ENCODE measurements at regions not wholly inside any gene's neighbourhood (a gene's known extent, or its start where the extent isn't known, plus 50 kb on each side); places are given as distances from the start of the nearest gene placed in this dataset.
"Not testable (repeated sequence)": the region's sequence is repeated elsewhere in the genome, so short reads cannot be mapped to it uniquely, and the experiment has no call there.

DNA sequence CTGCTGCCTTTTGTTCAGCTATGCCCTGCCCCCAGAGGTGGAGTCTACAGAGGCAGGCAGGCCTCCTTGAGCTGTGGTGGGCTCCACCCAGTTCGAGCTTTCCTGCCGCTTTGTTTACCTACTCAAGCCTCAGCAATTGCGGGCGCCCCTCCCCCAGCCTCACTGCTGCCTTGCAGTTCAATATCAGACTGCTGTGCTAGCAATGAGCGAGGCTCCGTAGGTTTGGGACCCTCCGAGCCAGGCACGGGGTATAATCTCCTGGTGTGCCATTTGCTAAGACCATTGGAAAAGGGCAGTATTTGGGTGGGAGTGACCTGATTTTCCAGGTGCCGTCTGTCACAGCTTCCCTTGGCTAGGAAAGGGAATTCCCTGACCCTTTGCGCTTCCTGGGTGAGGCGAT, 51.9 kb downstream of the DIPK2A start:
- H3K27ac ChIP-seq; DNase-seq (ENCODE audit: low read depth, low spot score): not testable (repeated sequence)

DNA sequence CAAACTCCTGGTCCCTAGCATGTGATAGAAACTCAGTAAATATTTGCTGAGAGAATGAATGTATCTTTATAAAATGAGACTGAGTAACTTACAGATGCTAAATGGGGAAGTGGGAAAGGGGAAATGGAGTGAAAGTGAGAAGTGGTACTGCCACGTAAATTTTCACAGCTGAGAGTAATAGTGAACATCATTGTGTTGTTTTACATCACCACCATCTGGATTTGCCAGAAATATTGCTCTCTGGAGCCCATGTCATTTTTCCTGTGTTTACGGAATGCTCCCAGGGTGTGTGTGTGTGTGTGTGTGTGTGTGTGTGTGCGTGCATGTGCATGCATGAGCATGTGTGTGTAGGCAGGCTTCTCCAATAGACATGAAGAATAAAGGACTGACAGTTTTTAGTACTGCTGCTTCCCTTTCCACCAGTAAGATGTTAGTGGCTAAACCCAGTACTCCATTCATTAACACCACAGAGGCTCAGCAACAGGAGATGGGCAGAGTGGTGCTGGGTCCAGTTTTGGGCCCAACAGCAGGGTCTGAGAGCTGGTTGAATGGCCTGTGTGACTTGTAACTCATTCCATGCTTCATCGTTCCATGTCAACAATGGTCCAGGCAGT, 57.3 kb downstream of the DIPK2A start:
- H3K27ac ChIP-seq, result no peak overlapping the region
- DNase-seq (ENCODE audit: low read depth, low spot score), result no peak

DNA sequence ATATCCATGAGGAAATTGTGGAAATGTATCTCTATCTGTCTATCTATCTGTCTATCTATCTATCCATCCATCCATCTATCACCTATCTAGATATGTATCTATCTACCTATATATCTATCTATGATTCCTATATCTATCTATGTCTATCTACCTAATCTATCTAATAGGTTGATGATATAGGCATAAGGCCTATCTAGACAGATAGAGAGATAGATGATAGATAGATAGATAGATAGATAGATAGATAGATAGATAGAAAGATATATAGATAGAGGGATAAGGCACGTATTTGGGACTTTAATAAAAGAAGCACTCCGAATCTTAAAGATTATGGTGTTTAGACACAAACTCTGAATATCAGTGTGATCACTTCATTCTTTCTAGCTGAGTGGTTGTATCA, 58.1 kb downstream of the DIPK2A start:
- DNase-seq (ENCODE audit: low read depth, low spot score), result no peak
- no peak overlapping the region for H3K27ac ChIP-seq

DNA sequence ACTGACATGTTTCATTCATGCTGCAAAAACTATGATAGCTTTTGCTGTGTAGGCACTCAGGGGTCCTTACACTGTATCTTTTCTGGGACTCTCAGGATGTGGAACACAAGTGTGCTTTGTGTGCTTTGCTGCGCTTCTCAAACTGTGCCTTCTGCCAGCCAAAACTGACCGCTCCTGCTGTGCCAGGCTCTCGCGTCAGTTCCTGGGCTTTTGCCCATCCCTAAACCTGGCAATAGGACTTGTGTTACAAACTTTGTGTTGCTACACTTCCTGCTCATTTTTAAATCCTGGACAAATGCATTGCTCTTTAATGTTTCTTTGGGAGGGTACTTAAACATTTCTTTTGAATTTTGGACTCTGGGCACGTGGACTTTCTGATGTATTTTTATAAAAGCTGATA, 60.3 kb downstream of the DIPK2A start:
- no peak for DNase-seq (ENCODE audit: low read depth, low spot score)
- H3K27ac ChIP-seq, result no peak overlapping the region

DNA sequence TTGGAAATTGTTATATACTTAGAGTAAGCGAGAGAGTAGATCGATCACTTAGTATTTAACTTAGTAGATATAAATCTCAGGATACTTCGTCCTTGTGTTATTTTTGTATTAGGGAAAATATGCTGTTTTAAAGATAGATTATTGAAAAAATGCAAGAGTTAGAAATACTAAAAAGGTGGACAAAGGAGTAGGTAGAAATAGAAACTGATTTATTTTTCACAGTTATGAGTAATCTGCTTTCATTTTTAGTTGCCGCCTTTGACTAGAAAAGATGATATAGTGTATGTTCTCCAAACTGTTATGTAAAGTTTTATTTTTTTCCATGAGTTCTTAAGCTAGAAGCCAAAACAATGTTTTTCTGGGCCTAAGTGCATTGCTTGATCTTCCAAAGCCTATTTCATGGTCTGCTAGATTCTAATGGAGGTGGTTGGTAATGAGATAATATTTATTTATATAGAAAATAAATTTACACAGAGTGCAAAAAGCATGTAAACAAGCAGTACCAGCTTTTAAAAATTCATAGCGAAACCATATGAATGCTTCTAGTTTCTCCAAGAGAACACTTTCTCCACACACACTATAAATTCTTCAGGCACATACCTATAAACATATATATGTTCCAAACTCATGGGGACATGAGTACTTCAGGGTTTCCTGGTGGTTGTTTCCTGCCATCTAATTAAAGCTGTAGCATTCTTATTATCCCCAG, 61.1 kb downstream of the DIPK2A start:
- H3K27ac ChIP-seq, result no peak overlapping the region
- DNase-seq (ENCODE audit: low read depth, low spot score), result no peak

DNA sequence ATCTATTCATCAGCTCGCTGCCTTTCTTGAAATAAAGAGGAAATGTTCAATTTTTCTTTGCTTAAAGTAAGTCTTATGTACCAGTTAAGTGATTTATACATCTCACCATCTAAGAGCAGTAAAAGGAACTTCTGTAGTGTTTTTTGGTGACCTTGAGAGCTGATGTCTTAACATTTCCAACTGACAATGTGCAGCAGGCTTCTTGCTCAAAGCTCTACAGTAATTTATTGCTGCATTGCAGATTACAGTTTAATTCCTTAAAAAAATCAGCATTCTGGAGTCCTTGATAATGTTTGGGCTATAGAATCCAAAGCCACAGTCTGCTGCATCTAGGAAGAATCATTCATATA, 61.6 kb downstream of the DIPK2A start:
- no peak overlapping the region for H3K27ac ChIP-seq
- no peak for DNase-seq (ENCODE audit: low read depth, low spot score)

DNA sequence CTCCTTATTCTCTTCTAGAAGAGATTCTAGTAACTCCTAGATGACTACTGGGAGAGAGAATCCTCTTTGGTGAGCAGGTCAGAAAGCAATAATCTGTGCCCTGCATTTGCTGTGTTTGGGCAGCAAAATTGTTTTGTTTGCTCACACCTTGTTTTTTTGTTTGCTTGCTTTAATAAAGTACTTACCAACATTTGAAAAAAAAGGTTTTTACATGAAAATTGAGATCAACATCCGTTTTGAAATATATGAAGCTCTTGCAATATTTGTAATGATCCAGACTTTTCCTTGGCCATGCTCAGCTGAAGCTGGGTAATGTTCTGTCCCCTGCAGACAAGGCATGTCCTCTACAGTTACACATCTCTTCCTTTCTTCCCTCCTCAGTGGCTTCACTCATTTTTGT, 62.2 kb downstream of the DIPK2A start:
- DNase-seq (ENCODE audit: low read depth, low spot score), result no peak
- no peak overlapping the region for H3K27ac ChIP-seq

DNA sequence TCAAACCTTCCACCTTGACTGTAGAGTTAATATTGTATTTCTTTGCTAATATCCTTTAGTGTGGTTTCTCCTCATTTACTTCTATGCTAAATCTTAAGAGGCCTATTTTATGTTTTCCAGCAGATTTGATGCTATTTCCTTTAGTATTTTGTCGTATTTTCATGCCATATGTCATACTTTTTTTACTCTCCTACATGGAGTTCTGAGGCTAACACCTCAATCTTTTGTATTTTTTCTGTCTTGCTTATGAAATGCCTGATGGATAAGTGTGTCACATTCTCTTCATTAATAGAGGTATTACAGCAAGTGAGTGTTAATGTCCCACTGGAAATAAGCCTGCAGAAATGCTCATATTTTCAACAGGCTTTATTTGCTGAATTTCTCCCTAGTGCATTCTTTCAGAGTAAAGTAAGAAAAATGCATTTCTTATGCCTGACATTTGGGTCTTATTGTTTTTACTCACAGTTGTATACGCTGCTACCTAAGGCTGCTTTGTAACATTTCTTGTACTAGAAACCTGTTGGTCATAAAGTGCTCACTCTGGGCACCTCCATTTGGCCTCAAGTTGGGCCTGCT, 63.2 kb downstream of the DIPK2A start:
- no peak overlapping the region for H3K27ac ChIP-seq
- no peak for DNase-seq (ENCODE audit: low read depth, low spot score)

DNA sequence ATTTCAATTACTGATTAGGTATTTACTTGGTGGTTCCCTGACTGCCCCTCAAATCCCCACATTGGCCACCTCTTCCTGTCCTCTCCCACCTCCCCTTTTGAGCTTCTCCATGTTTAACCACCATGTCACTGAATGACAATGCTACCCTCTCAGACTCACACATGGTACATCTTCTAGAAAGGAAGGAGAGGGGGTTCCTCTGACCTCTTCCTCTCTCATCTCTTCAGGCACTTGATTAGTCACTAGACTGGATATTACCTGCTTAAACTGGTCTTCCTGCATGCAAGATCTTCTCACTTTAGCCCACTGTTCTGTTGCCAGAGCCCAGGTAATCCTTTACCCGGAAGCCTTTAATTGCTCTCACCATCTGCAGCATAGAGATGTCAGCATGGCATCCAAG, 64.9 kb downstream of the DIPK2A start:
- no peak overlapping the region for H3K27ac ChIP-seq
- no peak for DNase-seq (ENCODE audit: low read depth, low spot score)

DNA sequence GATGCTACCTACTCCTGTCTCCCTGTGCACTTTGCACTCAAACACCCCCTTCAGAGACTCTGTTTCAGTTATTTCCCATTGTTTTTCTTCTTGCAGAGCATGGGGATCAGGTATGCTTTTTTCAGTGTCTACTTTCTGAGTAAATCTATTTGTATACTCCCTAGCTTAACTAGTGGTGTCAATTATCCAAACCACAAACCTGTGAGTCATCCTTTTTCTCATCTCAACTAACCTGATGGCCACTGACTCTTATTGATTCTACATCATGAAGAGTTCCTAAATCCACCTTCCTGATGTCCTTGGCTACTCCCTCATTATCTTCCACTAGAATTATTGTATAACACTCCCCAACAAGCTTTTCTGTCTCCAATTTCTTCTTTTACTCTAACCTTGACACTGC, 68.0 kb downstream of the DIPK2A start:
- peak; percentile 26 for DNase-seq (ENCODE audit: low read depth, low spot score)
- H3K27ac ChIP-seq, result no peak overlapping the region

DNA sequence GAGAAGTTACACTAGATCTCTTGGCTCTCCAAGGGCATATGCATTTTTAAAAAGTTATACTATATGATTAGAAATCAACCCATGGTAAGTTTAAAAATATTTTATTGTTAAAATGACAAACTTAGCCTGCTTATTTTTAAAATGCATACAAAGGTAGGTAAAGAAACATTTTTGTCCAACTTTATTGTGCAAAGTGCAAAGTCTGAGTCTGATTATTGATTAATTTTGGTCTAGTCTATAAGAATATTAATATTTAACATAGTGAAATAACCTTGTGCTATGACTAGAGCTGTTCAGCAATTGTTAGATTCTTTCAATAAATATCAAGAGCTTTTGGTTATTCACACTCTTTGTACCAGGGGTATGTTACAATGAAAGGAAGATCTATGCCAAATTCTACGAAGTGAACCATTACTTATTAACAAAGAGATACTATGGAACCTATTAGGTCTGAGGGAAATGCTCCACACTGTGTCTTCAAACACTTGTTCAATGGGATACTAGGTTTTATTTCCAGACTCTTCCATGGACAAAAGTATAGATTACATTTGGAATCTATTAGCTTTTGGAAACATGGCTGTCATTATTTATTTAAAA, 70.4 kb downstream of the DIPK2A start:
- H3K27ac ChIP-seq, result no peak overlapping the region
- DNase-seq (ENCODE audit: low read depth, low spot score), result no peak

DNA sequence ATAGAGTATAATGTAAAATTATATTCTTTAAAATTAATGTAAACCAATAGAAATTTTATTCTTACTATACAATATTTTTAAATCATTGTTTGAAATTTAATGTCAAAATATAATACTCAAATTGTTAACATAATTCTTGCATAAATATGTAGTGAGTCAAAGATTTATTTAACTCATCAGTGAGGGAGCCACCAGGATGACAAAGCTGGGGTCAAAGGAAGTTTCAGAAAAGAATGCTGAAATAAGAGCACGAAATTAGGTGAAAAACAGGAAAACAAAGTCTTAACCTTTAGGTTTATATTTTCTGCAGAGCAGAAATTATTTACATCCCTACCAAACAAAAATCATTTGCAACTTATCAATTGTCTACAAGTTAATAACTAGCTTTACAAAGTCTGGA, 74.1 kb downstream of the DIPK2A start:
- no peak overlapping the region for H3K27ac ChIP-seq
- DNase-seq (ENCODE audit: low read depth, low spot score), result no peak

DNA sequence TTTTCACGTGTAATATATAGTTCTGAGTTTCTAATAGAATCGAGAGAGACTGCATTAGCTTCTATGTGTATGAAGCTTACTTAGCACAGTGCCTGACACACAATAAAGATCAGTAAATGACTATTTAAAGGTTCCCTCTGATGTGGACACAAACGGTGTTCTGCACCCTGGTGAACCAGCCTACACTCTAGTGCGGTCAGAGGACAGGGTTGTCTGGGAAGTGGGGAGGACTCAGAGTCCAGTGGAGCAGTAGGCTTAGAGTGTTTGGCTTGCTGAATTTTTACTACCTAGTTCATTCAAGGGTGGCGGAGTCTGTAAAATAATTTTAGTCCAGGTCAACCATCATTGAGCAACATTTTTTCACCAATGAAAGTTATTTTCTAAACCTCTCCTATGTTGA, 77.8 kb downstream of the DIPK2A start:
- DNase-seq (ENCODE audit: low read depth, low spot score), result no peak

DNA sequence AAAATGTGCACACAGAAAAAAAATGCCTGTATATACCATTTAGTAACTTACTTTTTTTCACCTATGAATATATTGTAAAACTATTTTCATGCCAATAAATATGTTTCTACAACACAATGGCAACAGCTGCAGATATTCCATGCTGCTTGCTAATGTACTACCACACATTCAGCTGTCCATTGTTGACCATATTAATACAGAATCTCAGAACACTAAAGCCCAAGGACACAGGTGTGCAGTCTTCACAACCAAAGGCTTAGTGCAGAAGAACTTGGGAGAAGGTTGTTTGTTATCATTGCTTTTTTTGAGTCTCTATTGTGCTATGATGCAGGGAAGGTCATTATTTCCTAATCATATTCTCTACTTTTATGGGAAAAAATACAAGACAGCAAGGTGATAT, 79.6 kb downstream of the DIPK2A start:
- DNase-seq (ENCODE audit: low read depth, low spot score), result no peak
- no peak overlapping the region for H3K27ac ChIP-seq

More for the DNA sequence above, 77.8 kb downstream of the DIPK2A start:
- H3K27ac ChIP-seq, result no peak overlapping the region

DNA sequence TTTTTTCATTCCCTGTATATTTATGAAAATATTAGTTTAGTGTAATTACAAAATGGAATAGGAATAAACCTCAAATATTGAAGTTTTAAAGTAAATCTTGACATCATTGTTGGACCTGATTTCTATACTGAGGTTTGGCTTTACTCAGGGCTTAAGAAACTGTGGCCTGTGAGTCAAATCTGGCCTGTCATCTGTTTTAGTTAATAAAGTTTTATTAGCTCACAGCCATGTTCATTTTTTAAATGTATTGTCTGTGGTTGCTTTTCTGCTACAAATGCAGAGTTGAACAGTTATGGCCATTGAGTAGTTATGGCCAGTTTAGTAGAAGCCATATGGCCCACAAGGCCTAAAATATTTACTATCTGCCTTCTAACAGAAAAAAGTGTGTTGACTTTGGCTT, 80.7 kb downstream of the DIPK2A start:
- DNase-seq (ENCODE audit: low read depth, low spot score), result no peak
- H3K27ac ChIP-seq, result no peak overlapping the region

DNA sequence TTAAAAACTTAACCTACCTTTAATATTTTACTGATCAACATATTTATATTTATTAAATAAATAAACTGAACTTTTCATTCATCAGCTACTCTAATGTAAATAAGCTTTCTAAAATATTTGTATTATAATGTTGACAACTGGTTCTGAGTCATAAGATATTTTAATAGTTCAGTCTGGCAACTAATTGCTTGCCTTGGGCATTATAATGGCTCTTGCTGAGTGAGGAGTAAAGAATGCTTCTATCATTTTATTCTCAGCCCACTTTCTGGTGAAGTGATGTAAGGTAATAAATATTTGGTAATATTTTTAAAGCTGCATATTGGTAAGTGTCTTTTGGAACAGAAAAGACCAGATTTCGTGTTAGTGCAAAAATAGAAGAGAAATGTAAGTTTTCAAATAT, 81.5 kb downstream of the DIPK2A start:
- peak; percentile 49 for DNase-seq (ENCODE audit: low read depth, low spot score)
- no peak overlapping the region for H3K27ac ChIP-seq

DNA sequence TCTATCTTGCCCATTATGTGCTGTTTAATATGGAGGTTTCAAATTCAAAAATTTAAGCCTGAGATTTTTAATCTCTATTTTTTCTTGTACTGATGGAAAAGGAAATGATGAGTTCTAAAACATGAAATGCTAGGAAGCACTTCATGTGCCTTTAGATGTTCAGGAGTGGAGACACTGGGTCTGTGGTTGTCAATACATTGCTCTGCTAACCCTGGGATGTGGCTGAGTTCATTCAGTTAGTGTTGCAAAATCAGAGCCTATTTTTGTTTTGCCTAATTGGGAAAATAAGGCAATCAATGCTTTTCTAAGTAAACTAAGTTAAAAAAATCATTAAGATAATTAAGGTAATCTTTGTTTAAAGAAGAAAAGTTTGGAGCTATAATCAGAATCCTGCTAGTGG, 83.1 kb downstream of the DIPK2A start:
- DNase-seq (ENCODE audit: low read depth, low spot score), result no peak
- no peak overlapping the region for H3K27ac ChIP-seq

DNA sequence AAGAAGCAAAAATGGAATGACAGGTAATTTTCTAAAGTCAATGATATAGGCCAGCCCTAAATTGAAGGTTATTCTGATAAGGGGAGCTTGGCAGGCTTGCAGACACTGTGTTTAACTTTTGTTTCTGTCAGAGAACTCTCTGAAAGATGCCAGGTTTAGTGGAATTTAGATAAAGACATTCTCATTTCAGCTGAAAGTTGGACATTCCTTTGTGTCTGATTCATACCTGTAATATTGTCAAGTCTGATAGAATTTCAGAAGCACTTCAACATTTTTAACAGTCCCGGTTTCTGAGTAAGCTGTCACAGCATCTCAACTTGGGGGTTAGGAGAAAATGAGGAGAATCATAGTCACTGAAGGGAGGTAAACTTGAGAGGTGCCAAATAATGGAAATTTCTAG, 84.0 kb downstream of the DIPK2A start:
- no peak for DNase-seq (ENCODE audit: low read depth, low spot score)
- H3K27ac ChIP-seq, result no peak overlapping the region

DNA sequence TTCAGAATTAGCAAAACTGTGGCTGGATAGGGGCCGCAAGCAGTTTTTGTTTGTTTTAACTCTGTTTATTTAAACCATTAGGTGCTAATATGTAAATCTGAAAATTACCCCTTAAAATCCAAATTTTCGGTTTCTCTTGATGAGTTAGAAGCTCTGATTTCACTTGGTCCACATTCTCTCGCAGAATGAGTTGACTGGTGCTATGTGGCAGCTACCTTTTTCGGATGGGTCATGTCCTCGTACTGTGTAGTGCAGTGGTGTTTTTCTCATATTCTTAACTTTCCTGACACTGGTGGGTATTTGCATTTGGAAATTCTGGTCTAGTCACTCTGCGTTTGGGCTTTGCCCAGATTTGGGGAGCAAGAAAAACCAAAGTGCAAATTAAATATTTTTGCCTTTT, 87.1 kb downstream of the DIPK2A start:
- no peak overlapping the region for H3K27ac ChIP-seq
- no peak for DNase-seq (ENCODE audit: low read depth, low spot score)

DNA sequence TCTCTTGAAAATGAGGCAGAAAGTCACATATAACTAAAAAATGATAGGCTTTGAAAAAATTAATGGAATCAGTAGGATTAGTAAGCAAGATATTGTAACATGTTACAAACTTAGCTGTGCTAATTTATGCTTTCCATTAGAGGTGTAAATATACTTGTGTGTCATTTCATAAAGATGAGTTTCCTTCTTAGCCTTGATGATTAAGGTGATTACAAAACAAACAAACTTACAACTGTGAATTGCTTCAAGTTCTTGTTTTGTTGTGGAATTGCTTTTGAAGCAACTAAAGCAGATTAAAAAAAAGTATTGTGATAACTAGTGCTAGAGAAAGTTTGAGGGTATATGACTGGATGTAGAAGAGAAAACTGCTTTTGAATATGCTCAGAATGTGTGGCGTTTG, 87.9 kb downstream of the DIPK2A start:
- H3K27ac ChIP-seq, result no peak overlapping the region
- no peak for DNase-seq (ENCODE audit: low read depth, low spot score)

DNA sequence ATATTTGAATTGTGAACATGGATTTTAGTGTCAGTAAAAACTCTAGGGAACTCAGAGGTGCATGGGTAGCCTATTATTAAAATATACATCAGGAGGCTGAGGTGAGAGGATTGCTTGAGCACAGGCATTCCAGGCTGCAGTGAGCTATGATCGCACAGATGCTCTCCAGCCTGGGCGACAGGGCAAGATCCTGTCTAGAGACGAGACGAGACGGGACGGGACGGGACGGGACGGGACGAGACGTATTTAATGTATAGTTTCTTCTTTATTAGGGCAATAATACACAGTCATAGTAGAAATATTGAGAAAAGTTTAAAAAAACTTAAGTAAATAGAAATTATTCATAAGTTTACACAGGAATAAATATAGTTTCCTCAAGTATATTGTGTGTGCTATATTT, 89.3 kb downstream of the DIPK2A start:
- no peak for DNase-seq (ENCODE audit: low read depth, low spot score)
- H3K27ac ChIP-seq, result no peak overlapping the region

DNA sequence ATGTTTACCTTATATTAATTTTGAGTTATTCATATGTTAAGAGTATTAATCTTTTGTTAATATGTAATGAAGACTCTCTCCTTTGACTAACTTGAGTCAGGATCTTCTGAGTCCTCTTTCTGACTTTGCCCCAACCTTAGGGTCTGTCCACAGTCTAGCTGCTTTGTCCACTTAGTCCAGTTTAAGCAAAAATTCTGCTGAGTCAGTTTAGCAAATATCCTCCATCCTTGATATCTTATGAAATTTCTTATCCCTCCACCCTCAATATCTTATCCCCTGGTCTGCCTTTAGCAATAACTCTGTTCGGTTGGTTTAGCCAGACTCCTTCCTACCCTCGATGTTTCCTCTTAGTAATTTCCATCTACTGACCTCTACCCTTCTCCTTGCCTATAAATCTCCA, 91.7 kb downstream of the DIPK2A start:
- DNase-seq (ENCODE audit: low read depth, low spot score), result no peak
- no peak overlapping the region for H3K27ac ChIP-seq

Measured in epithelial cell of prostate (primary cell).